NCI-H748 (cell line): ENCODE measurements at regions not wholly inside any gene's neighbourhood (a gene's known extent, or its start where the extent isn't known, plus 50 kb on each side); places are given as distances from the start of the nearest gene placed in this dataset.

Source experiments
- DNase-seq: peaks from one replicate; lab custom pipeline; 2025; ENCODE audit not compliant: unreplicated experiment; lab: John Stamatoyannopoulos, UW

- no peak for DNase-seq
These were observed 75.0 kb downstream of the PTPDC1 start for GRCh38 chr9:94159069-94159939.

- DNase-seq, result peak; percentile 21
These were observed 76.6 kb downstream of the PTPDC1 start for GRCh38 chr9:94160594-94161501.

GRCh38 chr9:94161673-94162072 is 77.4 kb downstream of the PTPDC1 start:
- no peak for DNase-seq

- DNase-seq, result no peak
These were observed 80.7 kb downstream of the PTPDC1 start for GRCh38 chr9:94164806-94165549.

- peak; percentile 99 for DNase-seq
These were observed 81.5 kb downstream of the PTPDC1 start for GRCh38 chr9:94165592-94166235.

GRCh38 chr9:94166236-94166975 is 82.1 kb downstream of the PTPDC1 start:
- peak; percentile 99 for DNase-seq

GRCh38 chr9:94166976-94167346 is 82.7 kb downstream of the PTPDC1 start:
- no peak for DNase-seq

- no peak for DNase-seq
These were observed 83.2 kb downstream of the PTPDC1 start for GRCh38 chr9:94167376-94167890.

- DNase-seq, result no peak
These were observed 84.1 kb downstream of the PTPDC1 start for GRCh38 chr9:94168203-94169000.

- no peak for DNase-seq
These were observed 85.7 kb downstream of the PTPDC1 start for GRCh38 chr9:94169968-94170367.

- no peak for DNase-seq
These were observed 85.5 kb upstream of the ZNF169 start for GRCh38 chr9:94173632-94174031.

- no peak for DNase-seq
These were observed 84.9 kb upstream of the ZNF169 start for GRCh38 chr9:94174164-94174563.

- DNase-seq, result no peak
These were observed 83.4 kb upstream of the ZNF169 start for GRCh38 chr9:94175669-94176068.

GRCh38 chr9:94176608-94177007 is 82.5 kb upstream of the ZNF169 start:
- DNase-seq, result no peak

- DNase-seq, result no peak
These were observed 80.2 kb upstream of the ZNF169 start for GRCh38 chr9:94178927-94179326.

- DNase-seq, result no peak
These were observed 77.5 kb upstream of the ZNF169 start for GRCh38 chr9:94181408-94182181.

- no peak for DNase-seq
These were observed 76.6 kb upstream of the ZNF169 start for GRCh38 chr9:94182532-94182931.
